ENCODE measurements at regions not wholly inside any gene's neighbourhood (a gene's known extent, or its start where the extent isn't known, plus 50 kb on each side); places are given as distances from the start of the nearest gene placed in this dataset.

DNA sequence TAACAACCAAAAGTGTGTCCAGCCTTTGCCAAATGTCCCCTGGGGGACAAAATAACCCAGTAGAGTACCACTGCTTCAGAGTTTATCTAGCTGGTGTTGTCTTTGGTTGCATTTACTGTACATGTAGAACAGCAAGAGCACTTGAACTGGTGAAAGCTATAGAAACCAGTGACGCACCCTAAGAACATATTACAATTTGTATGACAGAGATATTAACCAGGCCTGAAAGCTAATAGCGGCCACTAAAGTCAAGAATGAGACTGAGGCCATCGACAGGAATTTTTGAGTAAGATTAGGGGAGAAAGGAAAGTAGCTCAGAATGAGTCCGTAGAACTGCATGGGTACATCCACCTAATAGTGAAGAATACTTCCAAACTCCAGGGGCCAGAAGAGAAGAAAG is 236.2 kb downstream of the MTERF1 start:
- TF ChIP-seq CTCF (IDR thresholded peaks at IDR 0.05) (no peak), SIN3A (IDR thresholded peaks at IDR 0.05; ENCODE audit: borderline replicate concordance, insufficient read depth, low read depth, low read length) (no peak), REST (IDR thresholded peaks at IDR 0.05; ENCODE audit: insufficient read depth in 1 of 2, low read depth in 2 of 2, low read length in 1 of 2) (no peak), POLR2AphosphoS5 (IDR thresholded peaks at IDR 0.05; ENCODE audit: low read depth, low read length) (no peak), TCF7L2 (IDR thresholded peaks at IDR 0.05; ENCODE audit: low read depth, low read length) (no peak)

Measured in Panc1 (cell line).